H1 (cell line): ENCODE measurements at regions not wholly inside any gene's neighbourhood (a gene's known extent, or its start where the extent isn't known, plus 50 kb on each side); places are given as distances from the start of the nearest gene placed in this dataset.

Experiments
- CTCF ChIA-PET: fragments of 300-600 bp; sonication (Branson Sonifier 250); formaldehyde crosslinking; loops from one replicate; lab custom pipeline; 2021; ENCODE audit not compliant: partially characterized antibody; lab: Charles Lee
- POLR2A ChIA-PET: fragments of 300-600 bp; sonication (Branson Sonifier 250); formaldehyde crosslinking; loops from one replicate; lab custom pipeline; 2021; ENCODE audit warnings: inconsistent platforms; ENCODE audit not compliant: partially characterized antibody; lab: Charles Lee
- DNase-seq, 2 experiments: peaks; one replicate each; pipeline versions ENCODE4 v3.0.0 to v3.0.0-alpha.2; 2010 to 2022; ENCODE audit warnings: low spot score in 2 of 2, low read depth in 1 of 2, mixed read lengths in 1 of 2
- FAIRE-seq: peaks from 2 replicates; lab custom pipeline; 2011; peaks lifted over from hg19 to GRCh38; lab: Jason Lieb, UNC
- H2AFZ ChIP-seq: 2 replicates; pipeline ENCODE4 v1.8.1; 2012; ENCODE audit warnings: low read length, inconsistent platforms
- H2AK5ac ChIP-seq: 2 replicates; pipeline ENCODE4 v1.6.1; 2013; ENCODE audit warnings: low read depth, low read length
- H2BK120ac ChIP-seq: replicated peaks from 2 replicates; pipeline ENCODE3; 2013; ENCODE audit warnings: low read depth, low read length, inconsistent platforms
- H2BK12ac ChIP-seq: 2 replicates; pipeline ENCODE4 v1.6.1; 2013; ENCODE audit warnings: low read depth, low read length
- H2BK15ac ChIP-seq: 2 replicates; pipeline ENCODE4 v1.6.1; 2013; ENCODE audit warnings: low read length
- H2BK20ac ChIP-seq: 2 replicates; pipeline ENCODE4 v1.6.1; 2013; ENCODE audit warnings: low read length
- H2BK5ac ChIP-seq: 2 replicates; pipeline ENCODE4 v1.6.1; 2013; ENCODE audit warnings: low read depth, low read length
- H3K14ac ChIP-seq: 2 replicates; pipeline ENCODE4 v1.6.1; 2013; ENCODE audit warnings: inconsistent platforms; ENCODE audit not compliant: insufficient read length
- H3K18ac ChIP-seq: 2 replicates; pipeline ENCODE4 v1.6.1; 2013; ENCODE audit warnings: low read length; ENCODE audit errors: extremely low read depth
- H3K23ac ChIP-seq: 2 replicates; pipeline ENCODE4 v1.6.1; 2013; ENCODE audit warnings: inconsistent platforms; ENCODE audit not compliant: insufficient read length
- H3K23me2 ChIP-seq: 2 replicates; pipeline ENCODE4 v1.6.1; 2013; ENCODE audit warnings: low read depth, low read length
- H3K27ac ChIP-seq: 2 replicates; pipeline ENCODE4 v1.6.1; 2011; ENCODE audit warnings: low read depth, low read length, inconsistent platforms
- H3K27me3 ChIP-seq, 4 experiments: replicated peaks in 1 of 4; 1 replicate in 1 of 4; 2 replicates in 3 of 4; pipeline versions ENCODE4 v1.6.1 to v1.8.1; 2011 to 2013; ENCODE audit warnings: low read length in 3 of 4, mild to moderate bottlenecking in 3 of 4, inconsistent platforms in 2 of 4, mixed read lengths in 2 of 4, moderate library complexity in 1 of 4; ENCODE audit not compliant: control insufficient read depth in 3 of 4, insufficient read depth in 3 of 4; ENCODE audit errors: extremely low read depth in 1 of 4
- H3K36me3 ChIP-seq, 4 experiments: 2 replicates each; pipeline versions ENCODE4 v1.6.1 to v1.8.1; 2011 to 2013; ENCODE audit warnings: mild to moderate bottlenecking in 4 of 4, low read length in 3 of 4, moderate library complexity in 2 of 4, control low read depth in 1 of 4, inconsistent platforms in 1 of 4; ENCODE audit not compliant: insufficient read depth in 4 of 4, control insufficient read depth in 2 of 4
- H3K4ac ChIP-seq: replicated peaks from 2 replicates; pipeline ENCODE3; 2013; ENCODE audit warnings: low read length, low read depth, mixed read lengths, inconsistent platforms; ENCODE audit not compliant: insufficient read length
- H3K4me1 ChIP-seq, 4 experiments: replicated peaks in 1 of 4; 1 replicate in 1 of 4; 2 replicates in 3 of 4; pipeline versions ENCODE4 v1.6.1 to v1.8.1; 2011 to 2013; ENCODE audit warnings: low read length in 3 of 4, inconsistent platforms in 2 of 4, mixed read lengths in 1 of 4; ENCODE audit not compliant: insufficient read depth in 4 of 4, control insufficient read depth in 3 of 4
- H3K4me2 ChIP-seq, 2 experiments: 2 replicates each; pipeline versions ENCODE4 v1.6.1 to v1.8.1; 2011 to 2013; ENCODE audit warnings: low read depth in 2 of 2, low read length in 2 of 2, control low read depth in 1 of 2, inconsistent platforms in 1 of 2, mild to moderate bottlenecking in 1 of 2; ENCODE audit not compliant: insufficient read depth in 1 of 2
- H3K4me3 ChIP-seq, 4 experiments: fragments of 200-600, 300-600 bp in 1 of 4; sonication (generic), shearing (Covaris generic), sonication (Bioruptor Twin) in 1 of 4; 2 replicates each; pipeline versions ENCODE4 v1.5.1 to v1.8.1; 2011 to 2016; ENCODE audit warnings: low read length in 4 of 4, low read depth in 3 of 4, control low read depth in 2 of 4, inconsistent platforms in 2 of 4, mild to moderate bottlenecking in 2 of 4, mixed read lengths in 1 of 4, moderate library complexity in 1 of 4; ENCODE audit not compliant: insufficient read depth in 2 of 4; ENCODE audit errors: extremely low read depth in 1 of 4
- H3K56ac ChIP-seq: replicated peaks from 2 replicates; pipeline ENCODE3; 2013; ENCODE audit warnings: low read depth, mild to moderate bottlenecking, mixed read lengths, low read length, inconsistent platforms; ENCODE audit not compliant: insufficient read length
- H3K79me1 ChIP-seq: 2 replicates; pipeline ENCODE4 v1.6.1; 2013; ENCODE audit warnings: low read depth, low read length, control low read depth
- H3K79me2 ChIP-seq, 2 experiments: 2 replicates each; pipeline versions ENCODE4 v1.6.1 to v1.8.1; 2012 to 2013; ENCODE audit warnings: low read length in 2 of 2, mild to moderate bottlenecking in 2 of 2, inconsistent platforms in 1 of 2; ENCODE audit not compliant: insufficient read depth in 2 of 2, control insufficient read depth in 1 of 2
- H3K9ac ChIP-seq, 4 experiments: replicated peaks in 1 of 4; 1 replicate in 1 of 4; 2 replicates in 3 of 4; pipeline versions ENCODE4 v1.6.1 to v1.8.1; 2011 to 2013; ENCODE audit warnings: low read depth in 3 of 4, low read length in 3 of 4, control low read depth in 2 of 4, mild to moderate bottlenecking in 2 of 4, moderate library complexity in 2 of 4, inconsistent platforms in 1 of 4; ENCODE audit errors: extremely low read depth in 1 of 4
- H3K9me3 ChIP-seq, 2 experiments: 2 replicates each; pipeline versions ENCODE4 v1.6.1 to v1.8.1; 2012 to 2013; ENCODE audit warnings: mild to moderate bottlenecking in 2 of 2, moderate library complexity in 2 of 2, control low read depth in 1 of 2, inconsistent platforms in 1 of 2, low read depth in 1 of 2, low read length in 1 of 2, mixed read lengths in 1 of 2; ENCODE audit not compliant: insufficient read depth in 2 of 2
- H4K20me1 ChIP-seq, 2 experiments: replicated peaks in 1 of 2; 2 replicates each; pipeline versions ENCODE3 to v1.8.1; 2011 to 2013; ENCODE audit warnings: inconsistent platforms in 2 of 2, low read length in 2 of 2, mild to moderate bottlenecking in 1 of 2; ENCODE audit not compliant: insufficient read depth in 2 of 2, control insufficient read depth in 1 of 2
- H4K5ac ChIP-seq: 2 replicates; pipeline ENCODE4 v1.6.1; 2013; ENCODE audit warnings: low read length, low read depth, mixed read lengths, inconsistent platforms; ENCODE audit not compliant: insufficient read length
- H4K8ac ChIP-seq: 2 replicates; pipeline ENCODE4 v1.8.0; 2013; ENCODE audit warnings: mild to moderate bottlenecking, moderate library complexity, low read length, inconsistent platforms; ENCODE audit not compliant: insufficient read depth; ENCODE audit errors: extremely low read depth
- H4K91ac ChIP-seq: replicated peaks from 2 replicates; pipeline ENCODE3; 2013; ENCODE audit warnings: low read length, mixed read lengths, inconsistent platforms; ENCODE audit not compliant: insufficient read length
- CHD2 ChIP-seq: IDR thresholded peaks from 2 replicates; pipeline ENCODE4 v1.6.1; 2012; ENCODE audit warnings: low read length, improper control_type of control experiment
- CREB1 ChIP-seq: IDR thresholded peaks from 2 replicates; pipeline ENCODE4 v1.6.1; 2012; ENCODE audit warnings: inconsistent platforms
- EGR1 ChIP-seq: IDR thresholded peaks from 2 replicates; pipeline ENCODE4 v1.6.1; 2011; ENCODE audit warnings: low read depth, low read length, borderline replicate concordance
- JUN ChIP-seq: IDR thresholded peaks from 2 replicates; pipeline ENCODE4 v1.6.1; 2011; ENCODE audit warnings: low read depth, mild to moderate bottlenecking, improper control_type of control experiment, low read length
- KDM5A ChIP-seq: fragments of 200-600 bp; IDR thresholded peaks from 2 replicates; pipeline ENCODE4 v1.7.1; 2012; ENCODE audit warnings: mild to moderate bottlenecking, low read length, inconsistent platforms, mixed read lengths
- MAX ChIP-seq: IDR thresholded peaks from 2 replicates; pipeline ENCODE4 v1.6.1; 2012; ENCODE audit warnings: inconsistent platforms
- PHF8 ChIP-seq: fragments of 200-600 bp; sonication (generic); conservative IDR thresholded peaks from 2 replicates; pipeline ENCODE4 v1.7.1; 2012; ENCODE audit warnings: low read depth, mild to moderate bottlenecking, inconsistent platforms, low read length, moderate library complexity
- POLR2AphosphoS5 ChIP-seq: IDR thresholded peaks from 2 replicates; pipeline ENCODE4 v1.6.1; 2011; ENCODE audit warnings: low read depth, low read length
- RAD21 ChIP-seq, 2 experiments: IDR thresholded peaks in 1 of 2; conservative IDR thresholded peaks in 1 of 2; 2 replicates each; pipeline ENCODE4 v1.6.1; 2011; ENCODE audit warnings: low read depth in 2 of 2, low read length in 2 of 2, improper control_type of control experiment in 1 of 2, inconsistent platforms in 1 of 2, mild to moderate bottlenecking in 1 of 2, moderate library complexity in 1 of 2
- SIX5 ChIP-seq: IDR thresholded peaks from 2 replicates; pipeline ENCODE4 v1.6.1; 2011; ENCODE audit warnings: mild to moderate bottlenecking, low read depth, low read length
- SP1 ChIP-seq: IDR thresholded peaks from 2 replicates; pipeline ENCODE4 v1.6.1; 2011; ENCODE audit warnings: low read depth, low read length
- SP2 ChIP-seq: IDR thresholded peaks from 2 replicates; pipeline ENCODE4 v1.6.1; 2012; ENCODE audit warnings: mild to moderate bottlenecking, low read length, inconsistent platforms
- TAF1 ChIP-seq: IDR thresholded peaks from 2 replicates; pipeline ENCODE4 v1.6.1; 2011; ENCODE audit warnings: mild to moderate bottlenecking, low read depth, low read length
- TBP ChIP-seq: IDR thresholded peaks from 2 replicates; pipeline ENCODE4 v1.6.1; 2011; ENCODE audit warnings: low read depth, low read length, improper control_type of control experiment
- WGBS, 2 experiments: shearing (Covaris generic) in 1 of 2; methylation state at CpG; one replicate each; pipeline versions ENCODE4 v1.1.6 to v1.1.7; 2013 to 2015; ENCODE audit warnings: low lambda C conversion rate in 2 of 2, mixed read lengths in 2 of 2, inconsistent platforms in 1 of 2, low coverage in 1 of 2, missing lambda C conversion rate in 1 of 2; ENCODE audit not compliant: insufficient replicate concordance in 2 of 2, insufficient coverage in 1 of 2, insufficient read length in 1 of 2; ENCODE audit errors: extremely low coverage in 1 of 2, missing lambda C conversion rate in 1 of 2; 5-methylcytosine and 5-hydroxymethylcytosine counted together
- TF ChIP-seq, protein P1 (sequence below): IDR thresholded peaks from 2 replicates; pipeline ENCODE4 v1.6.1; 2012; ENCODE audit warnings: low read length, inconsistent platforms

- Histone ChIP-seq H3K56ac (no peak overlapping the region), H2AK5ac (no peak overlapping the region), H3K4me2 (no peak overlapping the region), H3K79me1 (no peaks in the 10 kb centered on the region), H4K5ac (no peak overlapping the region), H2BK20ac (no peak overlapping the region), H4K20me1 (no peaks in the 10 kb centered on the region), H3K9me3 (no peaks in the 10 kb centered on the region), H2AFZ (no peak overlapping the region), H3K27me3 (peaks cover 0 to 1% (median 0%) of the 10 kb centered on the region in 4 experiments; a peak in 2 of 7 replicates), H2BK15ac (no peak overlapping the region), H3K4me1 (no peaks in the 10 kb centered on the region), H2BK12ac (no peak overlapping the region), H3K14ac (no peak overlapping the region), H3K9ac (no peak overlapping the region), H4K91ac (no peak overlapping the region), H3K4me3 (no peak overlapping the region), H3K23ac (no peak overlapping the region), H3K23me2 (no peaks in the 10 kb centered on the region), H3K18ac (no peak overlapping the region), H2BK120ac (no peak overlapping the region), H2BK5ac (no peak overlapping the region), H3K36me3 (no peaks in the 10 kb centered on the region), H3K4ac (no peak overlapping the region), H3K27ac (no peak overlapping the region), H3K79me2 (no peaks in the 10 kb centered on the region), H4K8ac (no peak overlapping the region)
- FAIRE-seq, result no peak
- ChIA-PET CTCF (no interaction called here), POLR2A (no interaction called here)
- no peak for DNase-seq
- WGBS, 2 experiments, result 100% methylated on average over 1 of the region's 1 CpG; no CpG with 5 or more reads in 1 of the 2 experiments
- TF ChIP-seq, protein P1, sequence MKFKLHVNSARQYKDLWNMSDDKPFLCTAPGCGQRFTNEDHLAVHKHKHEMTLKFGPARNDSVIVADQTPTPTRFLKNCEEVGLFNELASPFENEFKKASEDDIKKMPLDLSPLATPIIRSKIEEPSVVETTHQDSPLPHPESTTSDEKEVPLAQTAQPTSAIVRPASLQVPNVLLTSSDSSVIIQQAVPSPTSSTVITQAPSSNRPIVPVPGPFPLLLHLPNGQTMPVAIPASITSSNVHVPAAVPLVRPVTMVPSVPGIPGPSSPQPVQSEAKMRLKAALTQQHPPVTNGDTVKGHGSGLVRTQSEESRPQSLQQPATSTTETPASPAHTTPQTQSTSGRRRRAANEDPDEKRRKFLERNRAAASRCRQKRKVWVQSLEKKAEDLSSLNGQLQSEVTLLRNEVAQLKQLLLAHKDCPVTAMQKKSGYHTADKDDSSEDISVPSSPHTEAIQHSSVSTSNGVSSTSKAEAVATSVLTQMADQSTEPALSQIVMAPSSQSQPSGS, result no peak
- TF ChIP-seq CREB1, result no peak
- no peak for TF ChIP-seq POLR2AphosphoS5
- TF ChIP-seq SIX5, result no peak
- TF ChIP-seq JUN, result no peak
- TF ChIP-seq RAD21 (IDR thresholded peaks at IDR 0.05 in 1 of 2, conservative IDR thresholded peaks at IDR 0.05 in 1 of 2; ENCODE audit: low read depth in 2 of 2, low read length in 2 of 2), result no peak
- no peak for TF ChIP-seq SP2
- no peak for TF ChIP-seq KDM5A
- no peak for TF ChIP-seq TAF1
- no peak for TF ChIP-seq TBP
- no peak for TF ChIP-seq CHD2
- TF ChIP-seq EGR1, result no peak
- no peak for TF ChIP-seq SP1
- no peak for TF ChIP-seq MAX
- TF ChIP-seq PHF8, result no peak
Observed at GRCh38 chr4:91758487-91758886, 545.3 kb upstream of the GRID2 start.
